ENCODE measurements at regions not wholly inside any gene's neighbourhood (a gene's known extent, or its start where the extent isn't known, plus 50 kb on each side); places are given as distances from the start of the nearest gene placed in this dataset.

DNA sequence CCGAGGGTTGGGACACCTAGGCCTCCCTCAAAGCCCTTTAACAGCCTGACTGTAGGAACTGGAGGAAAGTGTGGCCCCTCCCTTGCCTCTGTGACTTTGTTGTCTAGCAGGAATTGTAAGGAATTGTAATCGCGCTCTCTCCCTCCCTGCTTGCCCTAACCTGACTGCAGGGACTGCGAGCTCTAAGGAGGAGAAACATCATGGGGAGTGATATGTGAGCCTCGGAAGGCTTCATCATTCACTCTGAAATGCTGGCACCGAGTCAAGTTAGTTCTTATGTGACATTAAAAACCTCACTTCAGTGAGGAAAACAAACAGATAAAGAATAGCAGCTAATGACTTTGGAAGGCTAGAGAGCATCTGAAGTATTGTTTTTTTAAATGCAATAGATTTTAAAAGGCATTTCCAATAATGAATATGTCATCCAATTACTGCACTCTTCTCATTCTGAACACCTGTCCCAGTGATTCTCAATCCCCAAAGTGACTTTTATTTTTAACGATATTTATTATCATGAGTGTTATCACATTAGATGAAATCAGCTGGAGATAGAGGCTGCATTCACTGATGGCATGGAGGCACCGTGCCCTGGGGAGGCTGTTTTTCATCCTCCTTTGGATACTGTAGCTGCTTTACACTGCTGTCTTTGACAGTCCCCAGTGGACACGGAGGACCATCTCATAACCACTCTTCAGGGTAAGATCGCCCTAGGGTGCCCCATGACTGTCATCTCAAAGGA is 58.5 kb upstream of the NTM start:
- no peaks in the 10 kb centered on the region for H3K36me3 ChIP-seq (ENCODE audit: control insufficient read depth, insufficient read depth, low read length)
- TF ChIP-seq, protein P1, sequence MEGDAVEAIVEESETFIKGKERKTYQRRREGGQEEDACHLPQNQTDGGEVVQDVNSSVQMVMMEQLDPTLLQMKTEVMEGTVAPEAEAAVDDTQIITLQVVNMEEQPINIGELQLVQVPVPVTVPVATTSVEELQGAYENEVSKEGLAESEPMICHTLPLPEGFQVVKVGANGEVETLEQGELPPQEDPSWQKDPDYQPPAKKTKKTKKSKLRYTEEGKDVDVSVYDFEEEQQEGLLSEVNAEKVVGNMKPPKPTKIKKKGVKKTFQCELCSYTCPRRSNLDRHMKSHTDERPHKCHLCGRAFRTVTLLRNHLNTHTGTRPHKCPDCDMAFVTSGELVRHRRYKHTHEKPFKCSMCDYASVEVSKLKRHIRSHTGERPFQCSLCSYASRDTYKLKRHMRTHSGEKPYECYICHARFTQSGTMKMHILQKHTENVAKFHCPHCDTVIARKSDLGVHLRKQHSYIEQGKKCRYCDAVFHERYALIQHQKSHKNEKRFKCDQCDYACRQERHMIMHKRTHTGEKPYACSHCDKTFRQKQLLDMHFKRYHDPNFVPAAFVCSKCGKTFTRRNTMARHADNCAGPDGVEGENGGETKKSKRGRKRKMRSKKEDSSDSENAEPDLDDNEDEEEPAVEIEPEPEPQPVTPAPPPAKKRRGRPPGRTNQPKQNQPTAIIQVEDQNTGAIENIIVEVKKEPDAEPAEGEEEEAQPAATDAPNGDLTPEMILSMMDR (IDR thresholded peaks at IDR 0.05), result no peak
- H3K4me1 ChIP-seq, result no peaks in the 10 kb centered on the region
- no peak overlapping the region for H3K4me2 ChIP-seq (ENCODE audit: low read length)
- no peak overlapping the region for H2AFZ ChIP-seq
- no peak overlapping the region for H3K4me3 ChIP-seq (ENCODE audit: low read depth, low read length)
- no peaks in the 10 kb centered on the region for H3K79me2 ChIP-seq
- no peak overlapping the region for H3K27ac ChIP-seq
- H3K27me3 ChIP-seq (ENCODE audit: control insufficient read depth, insufficient read depth, low read length), result no peaks in the 10 kb centered on the region
- no peak overlapping the region for H3K9ac ChIP-seq
- H3K9me3 ChIP-seq (ENCODE audit: control insufficient read depth, low read length), result no peaks in the 10 kb centered on the region

All from parathyroid adenoma (tissue), 2 donors.